NCI-H1105 treated with DMSO at 0.1 percent for 48 hours (cell line): ENCODE measurements at regions not wholly inside any gene's neighbourhood (a gene's known extent, or its start where the extent isn't known, plus 50 kb on each side); places are given as distances from the start of the nearest gene placed in this dataset.

Experiments used
- DNase-seq: peaks from one replicate; lab custom pipeline; 2025; lab: John Stamatoyannopoulos, UW

- no peak for DNase-seq
Observed at GRCh38 chr13:79267560-79267959, 138.5 kb downstream of the RBM26 start.

- DNase-seq: no peak
Observed at GRCh38 chr13:79258489-79258888, 147.6 kb downstream of the RBM26 start.

- DNase-seq: no peak
Observed at GRCh38 chr13:79246578-79246949, 159.5 kb downstream of the RBM26 start.

- no peak for DNase-seq
Observed at GRCh38 chr13:79245937-79246577, 160.0 kb downstream of the RBM26 start.

- DNase-seq: no peak
Observed at GRCh38 chr13:79241697-79242096, 164.4 kb downstream of the RBM26 start.

- no peak for DNase-seq
Observed at GRCh38 chr13:79237981-79238380, 168.1 kb downstream of the RBM26 start.

- DNase-seq: no peak
Observed at GRCh38 chr13:79231887-79232286, 174.2 kb downstream of the RBM26 start.

GRCh38 chr13:79229761-79230160, 176.3 kb downstream of the RBM26 start:
- DNase-seq: no peak

- no peak for DNase-seq
Observed at GRCh38 chr13:79228972-79229371, 177.1 kb downstream of the RBM26 start.

GRCh38 chr13:79227418-79227817, 178.6 kb downstream of the RBM26 start:
- DNase-seq: no peak

- no peak for DNase-seq
Observed at GRCh38 chr13:79226938-79227337, 179.1 kb downstream of the RBM26 start.

- DNase-seq: no peak
Observed at GRCh38 chr13:79226250-79226649, 179.8 kb downstream of the RBM26 start.

- peak; percentile 11 for DNase-seq
Observed at GRCh38 chr13:79225487-79226232, 180.4 kb downstream of the RBM26 start.

- DNase-seq: no peak
Observed at GRCh38 chr13:79222427-79223205, 183.4 kb downstream of the RBM26 start.

GRCh38 chr13:79212064-79212619, 193.9 kb downstream of the RBM26 start:
- DNase-seq: peak; percentile 36

- DNase-seq: no peak
Observed at GRCh38 chr13:79211377-79211776, 194.7 kb downstream of the RBM26 start.

GRCh38 chr13:79197933-79198332, 208.1 kb downstream of the RBM26 start:
- DNase-seq: no peak

- no peak for DNase-seq
Observed at GRCh38 chr13:79196843-79197242, 209.2 kb downstream of the RBM26 start.

GRCh38 chr13:79196366-79196765, 209.7 kb downstream of the RBM26 start:
- DNase-seq: no peak

GRCh38 chr13:79194727-79195126, 211.3 kb downstream of the RBM26 start:
- DNase-seq: no peak

GRCh38 chr13:79194272-79194671, 211.8 kb downstream of the RBM26 start:
- DNase-seq: no peak

GRCh38 chr13:79191501-79191900, 214.6 kb downstream of the RBM26 start:
- no peak for DNase-seq

GRCh38 chr13:79190932-79191331, 215.1 kb downstream of the RBM26 start:
- no peak for DNase-seq
